RWPE2 (cell line): ENCODE measurements at regions not wholly inside any gene's neighbourhood (a gene's known extent, or its start where the extent isn't known, plus 50 kb on each side); places are given as distances from the start of the nearest gene placed in this dataset.
"Not testable (repeated sequence)": the region's sequence is repeated elsewhere in the genome, so short reads cannot be mapped to it uniquely, and the experiment has no call there.

ENCODE experiments used
- ATAC-seq: fragments of 200-7000 bp; cut with Tn5 transposase; 3 replicates; pipeline ENCODE4 v1.9.1; 2021; ENCODE audit warnings: low read depth
- DNase-seq: peaks from one replicate; pipeline ENCODE4 v3.0.0-alpha.2; 2020; ENCODE audit warnings: low spot score
- H3K27ac ChIP-seq: fragments of 450-650 bp; 2 replicates; pipeline ENCODE4 v1.5.1; 2017; ENCODE audit warnings: mild to moderate bottlenecking; ENCODE audit not compliant: poor library complexity, severe bottlenecking
- H3K27me3 ChIP-seq: fragments of 250-450 bp; sonication (Bioruptor Pico); 2 replicates; pipeline ENCODE4 v1.5.1; 2021; ENCODE audit warnings: mild to moderate bottlenecking, moderate library complexity; ENCODE audit not compliant: insufficient read depth, poor library complexity, severe bottlenecking
- H3K36me3 ChIP-seq: fragments of 250-450 bp; sonication (Bioruptor Pico); 2 replicates; pipeline ENCODE4 v1.5.1; 2020; ENCODE audit warnings: low read depth, mild to moderate bottlenecking, moderate library complexity
- H3K4me1 ChIP-seq: fragments of 250-450 bp; sonication (Bioruptor Pico); 2 replicates; pipeline ENCODE4 v1.5.1; 2021; ENCODE audit warnings: mild to moderate bottlenecking, moderate library complexity; ENCODE audit not compliant: insufficient read depth, poor library complexity, severe bottlenecking
- H3K4me3 ChIP-seq: fragments of 250-450 bp; sonication (Bioruptor Pico); 2 replicates; pipeline ENCODE4 v1.5.1; 2021; ENCODE audit warnings: mild to moderate bottlenecking, moderate library complexity; ENCODE audit not compliant: severe bottlenecking
- H3K9me3 ChIP-seq: fragments of 250-450 bp; sonication (Bioruptor Pico); 2 replicates; pipeline ENCODE4 v1.5.1; 2021; ENCODE audit warnings: mild to moderate bottlenecking, moderate library complexity; ENCODE audit not compliant: severe bottlenecking

- ATAC-seq, H3K9me3 ChIP-seq, H3K4me3 ChIP-seq, H3K36me3 ChIP-seq, H3K27ac ChIP-seq, DNase-seq, H3K4me1 ChIP-seq, H3K27me3 ChIP-seq: not testable (repeated sequence)
These were observed 89.4 kb downstream of the DDX11 start for GRCh38 chr12:31162896-31163560.

GRCh38 chr12:31174293-31174692 is 100.6 kb downstream of the DDX11 start:
- not testable (repeated sequence) for ATAC-seq

GRCh38 chr12:31177514-31177913 is 103.9 kb downstream of the DDX11 start:
- H3K4me1 ChIP-seq = not testable (repeated sequence)

More at GRCh38 chr12:31174293-31174692, 100.6 kb downstream of the DDX11 start:
- not testable (repeated sequence) for H3K27ac ChIP-seq, H3K4me1 ChIP-seq, H3K9me3 ChIP-seq, DNase-seq, H3K27me3 ChIP-seq, H3K4me3 ChIP-seq, H3K36me3 ChIP-seq

GRCh38 chr12:31178875-31179274 is 105.2 kb downstream of the DDX11 start:
- not testable (repeated sequence) for H3K36me3 ChIP-seq, DNase-seq, H3K9me3 ChIP-seq, ATAC-seq, H3K27me3 ChIP-seq, H3K4me1 ChIP-seq, H3K4me3 ChIP-seq, H3K27ac ChIP-seq

More at GRCh38 chr12:31177514-31177913, 103.9 kb downstream of the DDX11 start:
- not testable (repeated sequence) for ATAC-seq, H3K9me3 ChIP-seq, H3K27ac ChIP-seq, H3K4me3 ChIP-seq, H3K36me3 ChIP-seq, DNase-seq, H3K27me3 ChIP-seq

GRCh38 chr12:31179627-31180237 is 106.1 kb downstream of the DDX11 start:
- not testable (repeated sequence) for H3K27me3 ChIP-seq, H3K4me1 ChIP-seq, ATAC-seq, H3K36me3 ChIP-seq, H3K9me3 ChIP-seq, H3K27ac ChIP-seq, DNase-seq, H3K4me3 ChIP-seq

- not testable (repeated sequence) for H3K36me3 ChIP-seq, H3K9me3 ChIP-seq, H3K4me3 ChIP-seq, DNase-seq, ATAC-seq, H3K27me3 ChIP-seq, H3K4me1 ChIP-seq, H3K27ac ChIP-seq
These were observed 108.9 kb downstream of the DDX11 start for GRCh38 chr12:31182571-31182970.

- H3K4me3 ChIP-seq, H3K4me1 ChIP-seq, H3K9me3 ChIP-seq, H3K27ac ChIP-seq, ATAC-seq, DNase-seq, H3K36me3 ChIP-seq, H3K27me3 ChIP-seq: not testable (repeated sequence)
These were observed 109.4 kb downstream of the DDX11 start for GRCh38 chr12:31183107-31183506.

GRCh38 chr12:31183899-31184298 is 110.2 kb downstream of the DDX11 start:
- DNase-seq, H3K4me1 ChIP-seq, H3K4me3 ChIP-seq, H3K27me3 ChIP-seq, ATAC-seq, H3K27ac ChIP-seq, H3K9me3 ChIP-seq, H3K36me3 ChIP-seq: not testable (repeated sequence)

- not testable (repeated sequence) for H3K4me1 ChIP-seq, H3K4me3 ChIP-seq, DNase-seq, H3K27me3 ChIP-seq, ATAC-seq, H3K27ac ChIP-seq, H3K9me3 ChIP-seq, H3K36me3 ChIP-seq
These were observed 111.0 kb downstream of the DDX11 start for GRCh38 chr12:31184667-31185066.

- H3K4me1 ChIP-seq, H3K27ac ChIP-seq, DNase-seq, ATAC-seq, H3K9me3 ChIP-seq, H3K36me3 ChIP-seq, H3K27me3 ChIP-seq, H3K4me3 ChIP-seq: not testable (repeated sequence)
These were observed 119.0 kb downstream of the DDX11 start for GRCh38 chr12:31192689-31193088.

- not testable (repeated sequence) for H3K4me3 ChIP-seq, H3K4me1 ChIP-seq, H3K9me3 ChIP-seq, H3K27ac ChIP-seq, H3K27me3 ChIP-seq, H3K36me3 ChIP-seq, DNase-seq, ATAC-seq
These were observed 122.0 kb downstream of the DDX11 start for GRCh38 chr12:31195620-31196019.
